SK-N-DZ (cell line): ENCODE measurements at regions not wholly inside any gene's neighbourhood (a gene's known extent, or its start where the extent isn't known, plus 50 kb on each side); places are given as distances from the start of the nearest gene placed in this dataset.

Experiments
- DNase-seq: peaks from one replicate; pipeline ENCODE4 v3.0.0-alpha.2; 2015; ENCODE audit warnings: low spot score

DNA sequence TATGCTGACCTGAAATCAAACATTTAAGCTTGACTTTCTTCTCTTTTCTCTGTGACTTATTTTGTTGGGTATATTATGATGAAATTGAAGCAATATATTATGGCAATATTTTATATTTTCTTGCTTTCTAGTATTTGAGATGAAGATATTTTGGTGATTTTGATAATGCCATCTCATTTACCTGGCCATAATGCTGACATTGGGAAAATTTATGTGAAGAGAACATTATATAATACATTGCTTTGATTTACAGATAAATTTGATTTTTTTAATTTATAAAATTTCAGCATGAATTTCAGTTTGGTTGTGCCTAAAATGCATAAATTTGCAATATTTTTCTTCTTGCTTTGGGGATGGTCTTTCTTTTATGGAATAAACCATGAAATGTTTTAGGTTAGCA is 1413.7 kb upstream of the TMEFF2 start:
- DNase-seq = no peak

DNA sequence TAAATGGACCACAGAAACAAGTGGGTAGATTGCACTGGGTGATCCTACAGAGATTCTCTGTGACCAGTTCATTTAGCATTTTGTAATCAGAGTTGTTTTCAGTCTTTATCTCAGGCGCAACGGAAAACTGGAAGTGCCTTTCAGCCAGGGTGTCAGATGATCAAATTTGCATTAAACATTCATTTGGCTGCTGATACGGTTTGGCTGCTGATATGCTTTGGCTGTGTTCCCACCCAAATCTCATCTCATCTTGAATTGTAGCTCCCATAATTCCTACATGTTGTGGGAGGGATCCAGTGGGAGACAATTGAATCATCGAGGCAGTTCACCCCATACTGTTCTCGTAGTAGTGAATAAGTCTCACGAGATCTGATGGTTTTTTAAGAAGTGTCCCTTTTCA is 1396.1 kb upstream of the TMEFF2 start:
- no peak for DNase-seq

DNA sequence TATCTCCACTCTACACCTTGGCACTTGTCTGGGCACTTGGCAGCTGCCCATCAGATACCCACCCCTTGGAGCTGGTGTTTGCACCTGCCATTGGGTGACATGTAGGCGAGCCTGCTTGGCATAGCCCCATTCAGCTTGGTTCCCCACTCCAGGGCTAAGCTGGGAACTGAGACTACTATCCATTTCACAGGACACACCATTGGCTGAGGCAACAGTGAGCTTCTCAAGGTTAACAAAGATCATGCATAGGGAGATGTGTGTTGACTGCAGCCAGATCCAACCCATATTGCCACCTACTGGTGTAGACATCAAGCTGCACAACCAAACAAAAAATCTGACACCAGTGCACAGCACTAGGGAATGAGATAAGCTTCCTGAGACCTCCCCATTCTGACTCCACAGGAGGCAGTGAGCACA is 1389.8 kb upstream of the TMEFF2 start:
- DNase-seq = peak; percentile 52

DNA sequence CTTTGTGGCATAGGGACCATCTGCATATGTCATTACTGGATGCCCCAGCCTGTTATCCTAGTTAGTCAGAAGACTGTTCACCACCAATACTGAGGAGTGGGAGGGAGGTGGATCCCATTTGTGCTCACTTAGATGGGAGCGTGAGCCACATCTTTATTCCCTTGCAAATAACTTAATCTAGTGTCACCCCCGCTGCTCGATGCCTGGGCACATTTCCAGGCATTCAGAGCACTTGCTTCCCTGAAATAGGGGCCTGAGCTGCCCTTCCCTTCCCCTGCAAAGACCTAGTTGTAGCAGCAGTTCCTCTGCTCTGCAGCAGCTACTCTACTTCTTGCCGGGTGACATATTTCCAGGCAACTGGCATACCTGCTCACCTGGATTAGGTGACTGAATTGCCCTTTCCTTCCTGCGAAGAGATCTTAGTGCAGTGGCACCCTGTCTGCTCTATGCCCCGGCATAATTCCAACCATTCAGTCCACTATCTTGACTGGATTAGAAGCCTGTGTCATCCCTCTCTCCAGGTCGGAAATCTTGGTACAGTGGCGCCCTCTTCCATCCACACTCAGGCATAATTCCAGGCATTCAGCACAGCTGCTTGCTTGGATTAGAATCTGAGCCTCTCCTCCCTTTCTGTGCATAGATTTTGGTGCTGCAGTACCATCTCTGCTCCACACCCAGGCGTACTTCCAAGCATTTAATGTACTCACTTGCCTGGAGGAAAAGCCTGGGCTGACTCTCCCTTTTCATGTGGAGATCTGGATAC is 1389.1 kb upstream of the TMEFF2 start:
- DNase-seq = peak; percentile 42

DNA sequence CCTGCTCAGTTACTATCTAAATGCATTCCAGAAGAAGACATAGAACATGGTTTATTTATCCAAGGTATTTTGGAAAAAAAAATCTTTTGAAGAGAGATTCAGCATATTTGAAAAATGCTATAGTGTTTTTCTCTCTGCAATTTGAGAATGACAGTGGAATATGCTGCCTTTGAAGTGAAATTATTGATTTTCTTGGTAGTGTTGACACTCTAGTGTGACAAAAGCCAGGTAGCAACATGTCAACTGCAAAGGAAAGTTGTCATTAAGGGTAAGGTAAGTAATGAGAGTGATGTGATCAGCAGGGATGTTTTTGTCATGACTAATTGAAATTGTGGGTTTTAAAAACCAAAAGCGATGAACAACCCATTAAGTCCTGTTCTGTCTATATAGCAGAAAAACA is 1387.1 kb upstream of the TMEFF2 start:
- DNase-seq = peak; percentile 38

DNA sequence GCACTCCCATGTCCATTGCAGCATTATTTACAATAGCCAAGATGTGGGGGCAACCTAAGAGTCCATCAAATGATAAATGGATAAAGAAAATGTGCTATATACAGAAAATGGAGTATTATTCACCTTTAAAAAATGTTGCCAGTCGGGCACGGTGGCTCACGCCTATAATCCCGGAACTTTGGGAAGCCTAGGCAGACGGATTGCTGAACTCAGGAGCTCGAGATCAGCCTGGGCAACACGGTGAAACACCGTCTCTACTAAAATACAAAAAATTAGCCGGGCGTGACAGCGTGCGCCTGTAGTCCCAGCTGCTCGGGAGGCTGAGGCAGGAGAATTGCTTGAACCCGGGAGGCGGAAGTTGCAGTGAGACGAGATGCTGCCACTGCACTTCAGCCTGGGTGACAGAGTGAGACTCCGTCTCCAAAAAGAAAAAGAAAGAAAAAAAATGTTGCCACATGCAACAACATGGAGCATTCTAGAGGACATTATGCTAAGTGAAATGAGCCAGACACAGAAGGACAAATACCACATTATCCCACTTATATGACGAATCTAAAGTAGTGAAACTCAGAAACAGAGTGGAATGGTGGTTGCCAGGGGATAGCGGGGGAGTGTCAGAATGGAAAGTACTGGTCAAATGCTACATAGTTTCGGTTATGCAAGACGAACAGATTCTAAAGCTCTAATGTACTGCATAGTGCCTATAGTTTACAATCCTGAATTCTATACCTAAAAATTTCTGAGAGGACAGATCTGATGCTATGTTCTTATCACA is 1385.6 kb upstream of the TMEFF2 start:
- no peak for DNase-seq

DNA sequence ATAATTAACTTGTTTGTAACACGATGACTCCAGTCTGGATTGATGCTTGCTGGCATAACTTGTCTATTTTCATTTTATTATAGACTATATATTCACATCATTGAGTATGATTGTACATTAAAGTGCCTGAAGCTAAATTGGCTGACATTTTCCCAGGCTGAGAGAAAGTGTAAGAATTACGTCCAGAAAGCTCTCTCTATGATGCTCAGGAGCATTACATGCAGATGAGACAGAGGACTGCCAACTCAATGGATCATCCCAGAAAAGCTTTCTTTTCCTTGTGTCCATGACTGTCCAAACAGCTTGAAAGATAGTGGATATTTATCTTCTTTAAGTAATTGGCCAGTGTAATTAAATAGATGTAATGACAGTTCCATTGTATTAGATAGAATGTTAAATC is 1372.2 kb upstream of the TMEFF2 start:
- DNase-seq = no peak

DNA sequence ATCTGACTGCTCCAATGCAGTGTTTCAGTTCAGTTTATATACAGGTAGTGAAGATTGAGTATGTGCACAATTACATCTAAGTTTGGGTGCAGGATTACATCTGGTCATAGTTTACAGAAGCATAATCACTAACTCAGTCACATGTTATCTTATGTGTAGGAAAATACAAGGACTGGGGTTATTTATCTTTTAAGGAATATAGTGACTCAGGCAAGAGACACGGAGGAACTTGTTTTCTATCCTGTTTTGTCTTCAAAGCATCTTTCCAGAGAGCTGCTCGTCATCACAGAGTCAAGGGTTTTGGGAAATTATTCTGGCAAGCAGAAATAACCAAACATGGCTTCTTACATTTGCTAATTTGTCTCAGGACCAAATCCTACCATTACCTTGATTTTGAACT is 1371.5 kb upstream of the TMEFF2 start:
- no peak for DNase-seq

DNA sequence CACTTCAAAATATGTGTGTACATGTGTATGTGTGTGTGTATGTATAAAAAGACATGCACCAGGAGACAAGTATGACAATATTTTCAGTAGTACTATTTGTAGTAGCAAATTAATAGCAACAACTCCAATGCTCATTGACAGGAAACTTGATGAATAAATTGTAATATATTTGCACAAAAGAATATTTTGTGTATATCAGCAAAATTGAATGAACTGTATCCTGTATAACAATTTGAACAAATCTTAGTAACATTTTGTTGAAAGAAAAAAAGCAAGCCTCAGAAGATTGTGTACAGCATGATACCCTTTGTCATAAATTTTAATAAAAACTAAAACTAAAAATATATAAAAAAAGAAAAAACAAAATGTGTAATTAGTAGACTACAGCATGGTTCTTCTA is 1367.3 kb upstream of the TMEFF2 start:
- no peak for DNase-seq

DNA sequence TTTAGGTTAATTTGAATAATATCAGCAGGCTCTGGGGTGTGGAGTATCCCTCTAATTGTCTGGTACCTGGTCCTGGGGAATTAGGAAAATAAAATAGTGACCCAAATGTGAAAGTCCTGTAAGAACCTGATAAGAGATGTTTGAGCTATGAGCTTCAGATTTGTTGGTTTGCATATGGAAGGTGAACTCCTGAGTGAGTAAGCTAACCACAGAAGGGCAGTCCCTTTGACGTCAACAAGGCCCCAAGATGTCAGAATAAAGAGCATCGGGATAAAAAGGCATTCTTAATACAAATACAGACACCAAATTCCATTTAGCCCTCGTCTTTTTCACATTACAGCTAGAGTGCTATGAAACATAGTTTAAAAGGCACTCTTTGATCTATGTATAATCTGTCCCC is 1366.3 kb upstream of the TMEFF2 start:
- no peak for DNase-seq

DNA sequence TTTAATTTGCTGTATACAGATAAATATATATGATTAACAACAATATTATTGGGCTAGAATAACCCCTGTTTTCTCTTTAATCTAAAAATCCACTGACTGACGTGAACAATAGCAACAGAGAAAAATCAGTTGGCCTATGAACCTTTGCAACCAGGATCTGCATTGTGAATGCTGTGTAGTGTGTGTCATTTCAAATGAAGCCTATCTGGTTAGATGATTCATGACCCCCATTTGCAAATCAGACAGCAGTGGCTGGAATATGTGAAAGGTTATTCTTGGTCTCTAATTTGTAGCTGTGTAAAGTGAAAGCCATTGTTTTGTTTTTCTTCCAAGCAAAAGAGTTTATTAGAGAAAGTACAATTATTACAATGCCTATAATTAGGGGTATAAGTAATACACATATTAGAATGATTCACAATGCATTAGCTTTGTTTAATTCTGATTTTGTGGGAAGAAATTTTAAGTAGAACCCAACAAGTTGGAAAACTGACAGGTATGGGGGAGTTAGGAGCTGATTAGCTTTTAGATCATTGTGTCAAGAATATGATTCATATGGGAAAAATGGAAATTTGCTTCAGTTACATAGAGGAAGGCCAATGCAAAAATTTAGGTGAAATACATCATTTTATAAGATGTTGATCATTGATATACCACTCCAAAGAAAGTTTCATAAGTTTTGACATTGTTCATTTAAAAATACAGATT is 1362.2 kb upstream of the TMEFF2 start:
- DNase-seq = no peak

DNA sequence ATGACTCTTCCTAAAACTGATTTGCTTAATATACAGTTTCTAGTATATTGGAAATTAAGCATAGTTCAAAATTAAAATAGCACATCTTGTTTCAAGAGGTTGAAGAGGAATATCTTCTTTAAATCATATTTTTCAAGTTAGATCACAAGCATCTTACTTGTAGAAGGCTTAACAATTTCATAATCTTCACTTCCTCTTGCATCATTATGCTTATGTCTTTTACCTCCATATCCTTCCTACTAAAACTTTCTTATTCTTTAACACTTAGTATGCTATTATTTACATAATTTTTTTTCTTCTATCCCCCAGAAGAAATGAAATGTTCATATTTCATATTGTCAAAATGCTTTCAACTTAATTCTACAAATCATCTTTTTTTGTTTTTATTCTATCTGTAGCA is 1354.9 kb upstream of the TMEFF2 start:
- DNase-seq = no peak

DNA sequence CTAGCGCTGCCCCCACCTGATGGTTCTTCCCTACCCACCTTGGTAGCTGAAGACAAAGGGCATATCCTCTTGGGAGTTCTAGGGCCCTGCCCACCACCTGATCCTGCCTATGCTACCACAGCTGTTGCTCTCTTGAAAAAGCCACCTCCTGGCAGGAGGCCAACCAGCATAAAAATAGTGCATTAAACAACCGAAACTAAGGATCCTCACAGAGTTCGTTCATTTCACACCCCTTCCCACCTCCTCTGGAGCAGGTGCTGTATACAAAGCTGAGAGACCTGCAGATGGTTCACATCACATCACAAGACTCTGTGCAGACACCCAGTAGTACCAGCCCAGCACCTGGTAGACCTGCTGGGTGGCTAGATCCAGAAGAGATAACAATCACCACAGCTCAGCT is 1348.0 kb upstream of the TMEFF2 start:
- peak; percentile 7 for DNase-seq

DNA sequence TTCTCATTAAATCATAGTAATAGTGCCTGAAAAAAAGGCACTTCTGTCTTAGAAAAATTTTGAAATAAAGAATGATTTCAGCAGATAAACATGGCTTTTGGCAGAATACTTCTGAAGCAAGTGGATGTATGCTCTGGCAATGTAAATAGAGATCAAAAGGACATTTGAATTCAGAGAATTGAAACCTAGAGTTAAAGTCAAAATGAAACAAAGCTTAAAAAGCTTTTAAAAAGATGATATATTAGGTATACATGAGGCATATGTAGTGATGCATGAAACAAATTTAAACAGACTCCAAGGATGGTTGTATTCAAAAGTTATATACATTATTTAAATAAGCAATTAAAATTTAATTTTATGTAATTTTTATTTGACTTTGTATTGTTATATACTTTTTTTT is 1344.5 kb upstream of the TMEFF2 start:
- no peak for DNase-seq

DNA sequence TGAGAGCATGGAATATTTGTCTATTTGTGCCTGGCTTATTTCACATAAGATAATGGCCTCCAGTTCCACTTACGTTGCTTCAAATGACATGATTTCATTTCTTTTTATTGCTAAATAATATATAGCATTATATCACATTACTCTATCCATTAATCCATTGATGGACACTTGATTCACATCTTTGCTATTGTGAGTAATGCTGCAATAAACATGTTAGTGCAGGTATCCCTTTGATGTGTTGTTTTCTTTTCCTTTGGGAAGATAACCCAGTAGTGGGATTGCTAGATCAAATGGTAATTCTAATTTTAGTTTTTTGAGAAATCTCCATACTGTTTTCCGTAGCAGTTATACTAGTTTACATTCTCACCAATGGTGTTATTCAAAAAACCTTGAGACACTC is 1343.3 kb upstream of the TMEFF2 start:
- no peak for DNase-seq

DNA sequence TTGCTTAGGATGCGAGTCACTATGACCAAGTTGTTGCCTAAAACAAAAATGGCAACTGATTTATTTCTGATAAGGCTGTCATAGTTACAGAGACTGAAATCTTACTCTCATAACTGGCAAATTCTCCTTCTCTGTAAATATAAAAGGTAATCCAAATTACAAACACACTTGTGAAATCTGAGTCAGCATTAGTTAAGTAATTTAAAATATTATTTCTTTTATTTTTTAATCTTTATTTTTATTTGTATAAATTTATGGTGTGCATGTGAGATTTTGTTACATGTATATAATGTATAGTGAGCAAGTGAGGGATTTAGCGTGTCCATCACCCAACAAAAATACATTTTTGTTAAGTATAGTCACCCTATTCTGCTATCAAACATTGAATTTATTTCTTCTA is 1342.8 kb upstream of the TMEFF2 start:
- DNase-seq = no peak

DNA sequence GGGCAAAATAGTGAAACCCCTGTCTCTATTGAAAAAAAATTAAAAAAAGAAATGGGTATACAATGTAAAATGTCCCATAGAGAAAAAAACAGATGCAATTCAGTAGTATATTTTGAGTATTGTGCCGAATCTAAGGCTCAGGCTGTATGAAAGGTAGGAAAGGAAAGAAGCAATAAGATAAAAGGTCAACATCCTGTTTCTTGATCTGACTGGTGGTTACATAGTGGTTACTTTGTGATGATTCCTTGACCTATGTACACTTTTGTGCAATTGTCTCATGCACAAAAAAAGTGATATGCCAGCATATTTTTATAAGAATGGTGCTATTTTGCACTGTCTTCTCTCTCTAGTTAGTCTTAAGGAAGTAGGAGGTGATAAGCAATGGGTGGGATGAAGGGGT is 1333.7 kb upstream of the TMEFF2 start:
- no peak for DNase-seq

DNA sequence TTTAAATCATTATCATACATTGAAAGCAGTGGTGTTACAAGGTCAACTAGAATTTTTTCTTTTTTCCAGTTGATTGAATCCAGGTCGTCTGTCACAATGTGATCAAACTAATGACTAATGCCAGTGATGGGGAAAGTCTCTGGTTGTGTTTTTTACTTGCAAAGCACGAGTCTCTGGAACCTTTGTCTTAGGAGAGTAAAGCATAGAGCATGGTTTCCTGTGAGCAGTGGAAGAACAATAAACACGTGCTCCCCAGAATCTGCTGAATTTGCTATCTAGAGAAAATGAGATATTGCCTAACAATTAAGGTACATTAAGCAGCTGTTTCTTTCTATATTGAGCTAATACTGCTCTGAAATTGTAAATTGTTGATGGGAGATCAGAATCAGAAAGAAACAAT is 1332.4 kb upstream of the TMEFF2 start:
- peak; percentile 12 for DNase-seq

DNA sequence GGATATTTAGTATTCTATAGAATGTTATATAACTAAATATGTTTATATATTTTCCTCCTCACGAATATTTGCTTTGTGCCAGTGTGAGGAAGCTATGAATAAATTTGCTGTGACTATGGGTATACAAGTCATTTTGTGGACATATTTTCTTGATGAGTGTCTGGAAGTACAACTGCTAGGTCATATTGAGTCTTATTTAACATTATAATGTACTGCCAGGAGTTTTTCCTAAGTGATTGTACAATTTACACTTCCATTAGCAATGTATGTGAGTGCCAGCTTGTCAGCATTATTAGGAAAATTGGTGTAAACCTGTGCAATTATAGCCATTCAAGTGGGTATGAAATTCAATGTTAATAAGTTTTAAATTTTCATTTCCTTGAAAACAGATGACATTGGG is 1328.9 kb upstream of the TMEFF2 start:
- DNase-seq = no peak

DNA sequence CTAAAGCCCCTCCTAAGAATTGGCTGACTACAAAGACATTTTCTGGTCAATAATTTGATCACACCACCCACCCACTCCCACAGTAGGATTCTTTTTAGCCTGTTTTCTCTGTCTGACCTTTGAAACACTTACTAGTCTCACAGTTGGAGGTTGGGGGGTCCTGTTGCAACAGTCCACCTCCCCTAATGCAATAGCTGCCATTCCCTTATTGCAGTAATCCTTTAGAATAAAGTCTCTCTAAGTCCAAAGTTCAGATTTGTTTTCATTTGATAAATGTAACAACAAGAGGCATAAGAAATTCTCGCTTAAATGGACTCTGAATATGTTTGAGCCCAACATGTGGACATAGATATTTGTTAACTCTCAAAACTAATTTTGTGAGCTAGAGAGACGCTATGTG is 1326.8 kb upstream of the TMEFF2 start:
- DNase-seq = no peak

DNA sequence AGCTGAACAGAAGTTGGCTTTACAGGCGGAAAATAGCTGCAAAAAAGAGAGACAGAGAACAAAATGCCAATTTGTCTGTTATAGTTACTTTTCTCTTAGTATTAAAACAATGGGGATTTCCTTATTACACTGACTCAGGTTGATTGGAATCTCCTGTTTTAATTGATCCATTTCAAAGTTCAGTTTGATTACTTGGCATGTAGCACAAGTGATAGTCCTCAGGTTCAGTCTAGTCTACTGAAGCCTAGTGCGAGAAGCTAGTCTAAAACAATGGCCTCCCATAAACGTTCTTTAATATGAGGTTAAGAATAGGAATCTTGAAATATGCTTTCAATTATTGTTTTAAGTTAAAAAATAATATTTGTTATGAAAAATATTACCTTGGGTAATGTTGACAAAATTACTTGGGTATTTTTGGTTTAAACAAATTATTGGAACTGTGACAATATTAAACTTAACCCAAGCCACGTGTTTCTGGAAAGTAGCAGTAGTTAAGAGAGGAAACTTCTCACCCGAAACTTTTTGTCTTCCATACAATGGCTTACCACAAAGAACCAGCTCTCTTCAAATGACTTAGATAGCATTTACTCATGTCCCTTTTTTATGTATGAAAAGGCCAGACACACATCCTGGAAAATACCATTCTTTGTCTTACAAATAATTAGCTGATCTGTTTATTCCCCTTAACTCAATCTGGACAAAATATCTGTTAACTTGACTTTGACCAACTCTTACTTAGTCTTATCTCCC is 1326.2 kb upstream of the TMEFF2 start:
- no peak for DNase-seq
